ENCODE measurements at regions not wholly inside any gene's neighbourhood (a gene's known extent, or its start where the extent isn't known, plus 50 kb on each side); places are given as distances from the start of the nearest gene placed in this dataset.

- TF ChIP-seq, protein P1, sequence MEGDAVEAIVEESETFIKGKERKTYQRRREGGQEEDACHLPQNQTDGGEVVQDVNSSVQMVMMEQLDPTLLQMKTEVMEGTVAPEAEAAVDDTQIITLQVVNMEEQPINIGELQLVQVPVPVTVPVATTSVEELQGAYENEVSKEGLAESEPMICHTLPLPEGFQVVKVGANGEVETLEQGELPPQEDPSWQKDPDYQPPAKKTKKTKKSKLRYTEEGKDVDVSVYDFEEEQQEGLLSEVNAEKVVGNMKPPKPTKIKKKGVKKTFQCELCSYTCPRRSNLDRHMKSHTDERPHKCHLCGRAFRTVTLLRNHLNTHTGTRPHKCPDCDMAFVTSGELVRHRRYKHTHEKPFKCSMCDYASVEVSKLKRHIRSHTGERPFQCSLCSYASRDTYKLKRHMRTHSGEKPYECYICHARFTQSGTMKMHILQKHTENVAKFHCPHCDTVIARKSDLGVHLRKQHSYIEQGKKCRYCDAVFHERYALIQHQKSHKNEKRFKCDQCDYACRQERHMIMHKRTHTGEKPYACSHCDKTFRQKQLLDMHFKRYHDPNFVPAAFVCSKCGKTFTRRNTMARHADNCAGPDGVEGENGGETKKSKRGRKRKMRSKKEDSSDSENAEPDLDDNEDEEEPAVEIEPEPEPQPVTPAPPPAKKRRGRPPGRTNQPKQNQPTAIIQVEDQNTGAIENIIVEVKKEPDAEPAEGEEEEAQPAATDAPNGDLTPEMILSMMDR (conservative IDR thresholded peaks at IDR 0.05; ENCODE audit: low read length), result no peak
- TF ChIP-seq EZH2phosphoT487 (IDR thresholded peaks at IDR 0.05; ENCODE audit: borderline replicate concordance, low read depth, low read length), result no peak
These were observed 550.7 kb upstream of the SLITRK5 start for GRCh38 chr13:87120476-87120875.
